ENCODE measurements at regions not wholly inside any gene's neighbourhood (a gene's known extent, or its start where the extent isn't known, plus 50 kb on each side); places are given as distances from the start of the nearest gene placed in this dataset.

GRCh38 chr18:11369556-11369955 lies 220.2 kb upstream of the PIEZO2 start:
- TF ChIP-seq CTCF (IDR thresholded peaks at IDR 0.05) (no peak), ZFX (IDR thresholded peaks at IDR 0.05; ENCODE audit: borderline replicate concordance) (no peak)

Data from 22Rv1 (cell line).